ENCODE measurements at regions not wholly inside any gene's neighbourhood (a gene's known extent, or its start where the extent isn't known, plus 50 kb on each side); places are given as distances from the start of the nearest gene placed in this dataset.

DNA sequence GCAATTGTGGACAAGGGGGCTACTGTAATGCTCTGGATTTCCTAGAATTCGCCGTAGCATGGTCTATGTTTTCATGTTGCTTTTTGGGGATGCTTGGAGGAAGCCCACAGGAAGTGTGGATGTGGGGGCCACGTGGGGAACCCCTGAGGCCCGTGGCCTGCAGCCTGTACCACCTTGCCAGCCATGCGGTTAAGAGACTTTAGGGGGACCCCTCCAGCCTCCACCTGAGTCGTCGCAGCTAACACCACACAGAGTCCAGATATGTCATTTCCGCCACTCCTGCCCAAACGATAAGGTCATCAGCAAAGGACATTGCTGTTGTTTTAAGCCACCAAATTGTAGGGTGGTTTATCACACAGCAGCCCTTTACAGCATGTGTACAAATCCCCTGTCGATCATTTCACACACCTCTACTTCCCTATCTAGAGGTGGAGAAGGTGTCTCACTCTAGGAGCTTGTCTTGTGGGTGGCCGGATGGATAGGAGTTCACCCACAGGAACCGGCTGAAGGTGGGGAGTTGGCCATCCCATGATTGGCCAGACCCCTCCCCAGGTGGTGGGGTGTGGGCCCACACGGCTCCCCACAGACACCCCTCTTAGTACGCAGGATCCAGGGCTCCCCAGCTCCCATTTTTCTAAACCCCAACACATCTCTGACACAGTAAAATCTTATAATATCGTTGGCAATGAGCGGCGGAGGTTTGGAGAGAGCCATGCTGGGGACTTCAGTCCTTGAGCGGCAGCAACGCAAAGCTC is 226.7 kb downstream of the TEX29 start:
- no peaks in the 10 kb centered on the region for H3K4me1 ChIP-seq (ENCODE audit: control insufficient read depth, insufficient read depth, low read length)
- no peaks in the 10 kb centered on the region for H3K27me3 ChIP-seq (ENCODE audit: control insufficient read depth, insufficient read depth, low read length)
- no peak overlapping the region for H3K27ac ChIP-seq (ENCODE audit: low read depth, low read length)
- no peak overlapping the region for H3K4me3 ChIP-seq (ENCODE audit: low read depth, low read length)
- no peaks in the 10 kb centered on the region; the same call in none of the 2 replicates for H3K9me3 ChIP-seq (ENCODE audit: control insufficient read depth, insufficient read depth, low read depth, low read length)
- no peak overlapping the region for H3K9ac ChIP-seq (ENCODE audit: low read length)
- no peaks in the 10 kb centered on the region for H3K36me3 ChIP-seq (ENCODE audit: control insufficient read depth, insufficient read depth, low read length)

- no peaks in the 10 kb centered on the region; the same call in none of the 2 replicates for H3K9me3 ChIP-seq (ENCODE audit: control insufficient read depth, insufficient read depth, low read depth, low read length)
- no peaks in the 10 kb centered on the region for H3K27me3 ChIP-seq (ENCODE audit: control insufficient read depth, insufficient read depth, low read length)
- H3K27ac ChIP-seq (ENCODE audit: low read depth, low read length) = no peak overlapping the region
- H3K4me1 ChIP-seq (ENCODE audit: control insufficient read depth, insufficient read depth, low read length) = no peaks in the 10 kb centered on the region
- H3K9ac ChIP-seq (ENCODE audit: low read length) = no peak overlapping the region
- no peak overlapping the region for H3K4me3 ChIP-seq (ENCODE audit: low read depth, low read length)
- no peaks in the 10 kb centered on the region for H3K36me3 ChIP-seq (ENCODE audit: control insufficient read depth, insufficient read depth, low read length)
These were observed 227.4 kb downstream of the TEX29 start for GRCh38 chr13:111547726-111548273.

GRCh38 chr13:111548301-111548700 is 227.9 kb downstream of the TEX29 start:
- H3K9me3 ChIP-seq (ENCODE audit: control insufficient read depth, insufficient read depth, low read depth, low read length) = no peaks in the 10 kb centered on the region; the same call in none of the 2 replicates
- no peaks in the 10 kb centered on the region for H3K4me1 ChIP-seq (ENCODE audit: control insufficient read depth, insufficient read depth, low read length)
- no peak overlapping the region for H3K9ac ChIP-seq (ENCODE audit: low read length)
- H3K4me3 ChIP-seq (ENCODE audit: low read depth, low read length) = no peak overlapping the region
- H3K27ac ChIP-seq (ENCODE audit: low read depth, low read length) = no peak overlapping the region
- no peaks in the 10 kb centered on the region for H3K36me3 ChIP-seq (ENCODE audit: control insufficient read depth, insufficient read depth, low read length)
- H3K27me3 ChIP-seq (ENCODE audit: control insufficient read depth, insufficient read depth, low read length) = no peaks in the 10 kb centered on the region

DNA sequence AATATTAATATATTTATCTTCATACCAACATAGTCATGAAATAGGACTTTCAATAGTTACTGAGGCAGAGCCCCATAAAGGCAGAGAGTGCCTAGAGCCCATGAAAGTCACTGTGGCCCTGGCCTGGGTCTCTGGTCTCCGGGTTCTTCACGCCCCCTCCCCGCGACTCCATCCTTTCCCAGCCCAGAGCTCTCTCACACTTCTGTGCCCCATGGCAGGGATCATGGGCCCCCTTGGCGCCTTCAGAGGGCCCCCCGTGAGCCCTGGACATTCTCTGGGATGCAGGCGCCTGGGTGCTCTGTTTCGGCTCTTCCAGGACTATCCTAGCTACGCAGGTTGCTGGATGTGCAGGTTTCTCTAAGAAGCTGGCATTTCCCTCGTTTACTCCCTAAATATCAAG is 228.4 kb downstream of the TEX29 start:
- H3K9ac ChIP-seq (ENCODE audit: low read length) = no peak overlapping the region
- no peaks in the 10 kb centered on the region for H3K4me1 ChIP-seq (ENCODE audit: control insufficient read depth, insufficient read depth, low read length)
- H3K27ac ChIP-seq (ENCODE audit: low read depth, low read length) = no peak overlapping the region
- H3K4me3 ChIP-seq (ENCODE audit: low read depth, low read length) = no peak overlapping the region
- H3K36me3 ChIP-seq (ENCODE audit: control insufficient read depth, insufficient read depth, low read length) = no peaks in the 10 kb centered on the region
- H3K27me3 ChIP-seq (ENCODE audit: control insufficient read depth, insufficient read depth, low read length) = no peaks in the 10 kb centered on the region
- no peaks in the 10 kb centered on the region; the same call in none of the 2 replicates for H3K9me3 ChIP-seq (ENCODE audit: control insufficient read depth, insufficient read depth, low read depth, low read length)

DNA sequence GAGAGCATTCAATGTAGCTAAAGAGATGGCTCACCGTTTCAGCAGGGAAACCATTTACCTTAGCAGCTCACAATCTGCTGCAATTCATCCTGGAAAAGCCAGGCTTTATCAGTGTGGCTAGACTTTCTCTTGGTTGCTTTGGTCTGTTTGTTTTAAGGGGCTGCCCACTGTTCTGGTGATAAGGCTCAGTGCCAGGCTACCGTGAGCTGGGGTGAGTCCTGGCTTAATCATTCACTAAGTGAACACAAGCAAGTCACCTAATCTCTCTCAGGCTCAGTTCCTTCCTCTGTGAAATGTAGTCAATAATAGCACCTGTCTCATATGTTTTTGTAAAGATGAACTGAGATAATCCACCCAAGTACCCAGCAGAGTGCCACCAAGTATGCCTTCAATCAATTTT is 229.0 kb downstream of the TEX29 start:
- Histone ChIP-seq H3K36me3 (ENCODE audit: control insufficient read depth, insufficient read depth, low read length) (no peaks in the 10 kb centered on the region), H3K4me3 (ENCODE audit: low read depth, low read length) (no peak overlapping the region), H3K27ac (ENCODE audit: low read depth, low read length) (no peak overlapping the region), H3K9me3 (ENCODE audit: control insufficient read depth, insufficient read depth, low read depth, low read length) (no peaks in the 10 kb centered on the region; the same call in none of the 2 replicates), H3K9ac (ENCODE audit: low read length) (no peak overlapping the region), H3K27me3 (ENCODE audit: control insufficient read depth, insufficient read depth, low read length) (no peaks in the 10 kb centered on the region), H3K4me1 (ENCODE audit: control insufficient read depth, insufficient read depth, low read length) (no peaks in the 10 kb centered on the region)

GRCh38 chr13:111550062-111550461 is 229.6 kb downstream of the TEX29 start:
- no peaks in the 10 kb centered on the region for H3K36me3 ChIP-seq (ENCODE audit: control insufficient read depth, insufficient read depth, low read length)
- H3K4me1 ChIP-seq (ENCODE audit: control insufficient read depth, insufficient read depth, low read length) = no peaks in the 10 kb centered on the region
- no peaks in the 10 kb centered on the region for H3K27me3 ChIP-seq (ENCODE audit: control insufficient read depth, insufficient read depth, low read length)
- no peaks in the 10 kb centered on the region; the same call in 1 of the 2 replicates for H3K9me3 ChIP-seq (ENCODE audit: control insufficient read depth, insufficient read depth, low read depth, low read length)
- H3K9ac ChIP-seq (ENCODE audit: low read length) = no peak overlapping the region
- no peak overlapping the region for H3K27ac ChIP-seq (ENCODE audit: low read depth, low read length)
- no peak overlapping the region for H3K4me3 ChIP-seq (ENCODE audit: low read depth, low read length)

DNA sequence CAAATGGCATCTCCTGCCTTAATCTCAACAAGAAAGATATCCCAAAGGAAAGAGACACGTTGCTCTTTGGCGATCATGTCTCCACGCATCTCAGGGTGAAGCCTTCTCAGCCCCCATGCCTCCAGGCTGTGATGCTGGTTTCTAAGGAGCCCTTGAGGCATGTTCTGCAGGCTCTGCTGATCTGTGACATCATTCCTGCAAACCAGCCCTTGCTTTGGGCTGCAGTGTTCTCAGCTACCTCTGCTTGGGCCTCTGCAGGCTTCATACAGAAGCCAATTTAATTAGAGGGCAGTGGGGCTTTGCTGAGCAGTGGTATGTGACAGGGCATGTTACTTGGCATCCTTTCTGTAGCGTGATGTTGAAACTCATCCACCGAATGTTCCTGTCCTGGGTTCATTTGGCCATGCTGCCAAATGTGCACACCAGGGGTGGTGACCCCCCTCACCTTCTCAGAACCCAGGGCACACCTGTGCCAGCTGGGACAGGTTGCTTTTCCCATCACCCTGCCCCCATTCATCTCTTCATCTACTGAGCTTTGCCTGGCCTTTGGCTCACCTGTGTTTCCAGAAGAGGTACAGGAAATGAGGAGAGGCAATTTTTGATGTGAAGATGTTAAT is 230.9 kb downstream of the TEX29 start:
- H3K36me3 ChIP-seq (ENCODE audit: control insufficient read depth, insufficient read depth, low read length) = no peaks in the 10 kb centered on the region
- H3K9me3 ChIP-seq (ENCODE audit: control insufficient read depth, insufficient read depth, low read depth, low read length) = no peaks in the 10 kb centered on the region
- H3K4me3 ChIP-seq (ENCODE audit: low read depth, low read length) = no peak overlapping the region
- H3K9ac ChIP-seq (ENCODE audit: low read length) = no peak overlapping the region
- H3K4me1 ChIP-seq (ENCODE audit: control insufficient read depth, insufficient read depth, low read length) = no peaks in the 10 kb centered on the region
- no peak overlapping the region for H3K27ac ChIP-seq (ENCODE audit: low read depth, low read length)
- H3K27me3 ChIP-seq (ENCODE audit: control insufficient read depth, insufficient read depth, low read length) = no peaks in the 10 kb centered on the region

- Histone ChIP-seq H3K4me3 (ENCODE audit: low read depth, low read length) (no peak overlapping the region), H3K4me1 (ENCODE audit: control insufficient read depth, insufficient read depth, low read length) (no peaks in the 10 kb centered on the region), H3K27me3 (ENCODE audit: control insufficient read depth, insufficient read depth, low read length) (no peaks in the 10 kb centered on the region), H3K27ac (ENCODE audit: low read depth, low read length) (no peak overlapping the region), H3K9me3 (ENCODE audit: control insufficient read depth, insufficient read depth, low read depth, low read length) (no peaks in the 10 kb centered on the region), H3K36me3 (ENCODE audit: control insufficient read depth, insufficient read depth, low read length) (no peaks in the 10 kb centered on the region), H3K9ac (ENCODE audit: low read length) (no peak overlapping the region)
These were observed 232.6 kb downstream of the TEX29 start for GRCh38 chr13:111552891-111553655.

DNA sequence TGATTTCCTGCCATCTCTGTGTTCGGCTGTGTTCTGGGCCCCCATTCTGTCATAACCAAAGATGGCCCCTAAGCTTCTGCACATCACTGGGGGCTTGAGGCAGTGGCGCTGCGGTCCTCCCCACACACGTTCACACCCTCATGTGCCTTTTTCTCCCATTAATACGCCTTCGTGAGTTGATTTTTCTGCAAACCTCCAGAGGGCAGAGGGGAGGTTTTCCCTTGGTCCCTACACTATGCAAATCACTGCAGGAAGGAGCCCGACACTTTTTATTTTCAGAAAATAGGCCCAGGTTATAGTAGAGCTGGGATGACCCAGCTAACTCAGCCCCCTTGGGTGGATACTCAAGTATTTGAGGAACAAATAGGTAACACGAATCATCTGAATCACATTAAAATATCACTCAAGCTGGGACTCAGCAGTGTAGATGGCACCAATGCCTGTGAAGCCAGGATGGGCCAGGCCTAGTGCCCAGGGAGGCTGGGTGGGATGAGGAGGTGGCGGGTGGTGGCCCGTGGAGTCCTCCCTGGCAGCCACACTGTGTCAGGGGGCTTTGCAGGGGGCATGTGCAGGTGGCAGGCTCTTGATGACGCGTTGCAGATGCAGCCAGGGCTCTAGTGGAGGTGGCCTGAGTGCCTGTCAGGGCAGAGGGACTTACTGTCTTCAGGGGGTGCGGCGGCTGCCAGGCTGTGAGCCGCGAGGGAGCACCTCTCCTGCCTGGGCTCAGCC is 234.3 kb downstream of the TEX29 start:
- Histone ChIP-seq H3K27me3 (ENCODE audit: control insufficient read depth, insufficient read depth, low read length) (no peaks in the 10 kb centered on the region), H3K4me3 (ENCODE audit: low read depth, low read length) (no peak overlapping the region), H3K9ac (ENCODE audit: low read length) (no peak overlapping the region), H3K36me3 (ENCODE audit: control insufficient read depth, insufficient read depth, low read length) (no peaks in the 10 kb centered on the region), H3K4me1 (ENCODE audit: control insufficient read depth, insufficient read depth, low read length) (no peaks in the 10 kb centered on the region), H3K9me3 (ENCODE audit: control insufficient read depth, insufficient read depth, low read depth, low read length) (no peaks in the 10 kb centered on the region), H3K27ac (ENCODE audit: low read depth, low read length) (no peak overlapping the region)

DNA sequence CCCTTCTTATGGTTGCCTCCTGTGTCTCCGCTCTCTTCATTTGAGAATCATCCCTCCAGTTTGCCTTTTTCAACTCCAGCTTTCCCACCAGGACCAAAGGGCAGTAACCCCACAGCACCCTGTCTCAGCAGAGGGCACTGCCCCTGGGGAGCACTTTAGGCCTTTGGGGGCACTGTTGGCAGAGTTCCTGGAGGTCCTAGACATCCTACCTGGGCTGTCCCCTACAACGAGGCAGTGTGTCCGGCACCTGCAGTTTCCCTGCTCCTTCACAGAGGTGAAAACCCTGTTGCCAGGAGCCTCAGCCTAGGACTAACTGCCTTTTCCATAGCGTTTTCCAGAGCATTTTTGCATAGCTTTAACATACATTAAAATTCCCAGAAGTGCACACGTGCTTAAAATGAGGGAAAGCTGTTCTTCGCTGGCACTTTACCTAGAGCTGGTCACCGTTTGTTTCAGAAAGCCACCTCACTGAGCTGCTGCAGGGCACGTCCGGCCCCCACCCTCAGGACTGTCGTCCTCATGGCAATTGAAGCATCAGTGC is 234.9 kb downstream of the TEX29 start:
- H3K9ac ChIP-seq (ENCODE audit: low read length) = no peak overlapping the region
- H3K27ac ChIP-seq (ENCODE audit: low read depth, low read length) = no peak overlapping the region
- no peaks in the 10 kb centered on the region for H3K9me3 ChIP-seq (ENCODE audit: control insufficient read depth, insufficient read depth, low read depth, low read length)
- H3K36me3 ChIP-seq (ENCODE audit: control insufficient read depth, insufficient read depth, low read length) = no peaks in the 10 kb centered on the region
- H3K4me1 ChIP-seq (ENCODE audit: control insufficient read depth, insufficient read depth, low read length) = no peaks in the 10 kb centered on the region; the same call in 1 of the 2 replicates
- no peak overlapping the region for H3K4me3 ChIP-seq (ENCODE audit: low read depth, low read length)
- H3K27me3 ChIP-seq (ENCODE audit: control insufficient read depth, insufficient read depth, low read length) = no peaks in the 10 kb centered on the region
